ENCODE measurements at regions not wholly inside any gene's neighbourhood (a gene's known extent, or its start where the extent isn't known, plus 50 kb on each side); places are given as distances from the start of the nearest gene placed in this dataset.
"Not testable (repeated sequence)": the region's sequence is repeated elsewhere in the genome, so short reads cannot be mapped to it uniquely, and the experiment has no call there.

GRCh38 chr20:26214991-26215390 lies 518.3 kb upstream of the ZNF337 start:
- no peak for DNase-seq

GRCh38 chr20:26209171-26209941 lies 512.7 kb upstream of the ZNF337 start:
- DNase-seq: peak in 3 of 4 experiments; percentile 5 to 17 (median 16)

GRCh38 chr20:26208296-26209091 lies 511.8 kb upstream of the ZNF337 start:
- DNase-seq: peak in 3 of 4 experiments; percentile 17 to 58 (median 47)

- peak in 3 of 4 experiments; percentile 1 to 16 (median 2) for DNase-seq
Measured at GRCh38 chr20:26207967-26208295, 511.3 kb upstream of the ZNF337 start.

GRCh38 chr20:26207237-26207966 lies 510.7 kb upstream of the ZNF337 start:
- DNase-seq: no peak

- no peak for DNase-seq
Measured at GRCh38 chr20:26205350-26205749, 508.7 kb upstream of the ZNF337 start.

GRCh38 chr20:26201026-26201425 lies 504.4 kb upstream of the ZNF337 start:
- DNase-seq: not testable (repeated sequence)

GRCh38 chr20:26187329-26187728 lies 490.7 kb upstream of the ZNF337 start:
- not testable (repeated sequence) for DNase-seq

GRCh38 chr20:26183720-26184119 lies 487.1 kb upstream of the ZNF337 start:
- DNase-seq: not testable (repeated sequence)

- not testable (repeated sequence) for DNase-seq
Measured at GRCh38 chr20:26181364-26181763, 484.7 kb upstream of the ZNF337 start.

- not testable (repeated sequence) for DNase-seq
Measured at GRCh38 chr20:26171875-26172274, 475.2 kb upstream of the ZNF337 start.

GRCh38 chr20:26169506-26169905 lies 472.9 kb upstream of the ZNF337 start:
- DNase-seq: no peak

- DNase-seq: no peak
Measured at GRCh38 chr20:26167499-26167898, 470.8 kb upstream of the ZNF337 start.

GRCh38 chr20:26163890-26164289 lies 467.2 kb upstream of the ZNF337 start:
- no peak for DNase-seq

- not testable (repeated sequence) for DNase-seq
Measured at GRCh38 chr20:26163151-26163550, 466.5 kb upstream of the ZNF337 start.

- DNase-seq: not testable (repeated sequence)
Measured at GRCh38 chr20:26161741-26162140, 465.1 kb upstream of the ZNF337 start.

GRCh38 chr20:26160916-26161315 lies 464.3 kb upstream of the ZNF337 start:
- DNase-seq: not testable (repeated sequence)

- no peak for DNase-seq
Measured at GRCh38 chr20:26154224-26154623, 457.6 kb upstream of the ZNF337 start.

GRCh38 chr20:26135325-26136110 lies 438.9 kb upstream of the ZNF337 start:
- no peak for DNase-seq

GRCh38 chr20:26134606-26135005 lies 438.0 kb upstream of the ZNF337 start:
- DNase-seq: no peak

- DNase-seq: not testable (repeated sequence)
Measured at GRCh38 chr20:26133794-26134193, 437.1 kb upstream of the ZNF337 start.

- not testable (repeated sequence) for DNase-seq
Measured at GRCh38 chr20:26120920-26121319, 424.3 kb upstream of the ZNF337 start.
